DMS153 (cell line): ENCODE measurements at regions not wholly inside any gene's neighbourhood (a gene's known extent, or its start where the extent isn't known, plus 50 kb on each side); places are given as distances from the start of the nearest gene placed in this dataset.

Experiments
- DNase-seq: peaks from one replicate; lab custom pipeline; 2025; lab: John Stamatoyannopoulos, UW

DNA sequence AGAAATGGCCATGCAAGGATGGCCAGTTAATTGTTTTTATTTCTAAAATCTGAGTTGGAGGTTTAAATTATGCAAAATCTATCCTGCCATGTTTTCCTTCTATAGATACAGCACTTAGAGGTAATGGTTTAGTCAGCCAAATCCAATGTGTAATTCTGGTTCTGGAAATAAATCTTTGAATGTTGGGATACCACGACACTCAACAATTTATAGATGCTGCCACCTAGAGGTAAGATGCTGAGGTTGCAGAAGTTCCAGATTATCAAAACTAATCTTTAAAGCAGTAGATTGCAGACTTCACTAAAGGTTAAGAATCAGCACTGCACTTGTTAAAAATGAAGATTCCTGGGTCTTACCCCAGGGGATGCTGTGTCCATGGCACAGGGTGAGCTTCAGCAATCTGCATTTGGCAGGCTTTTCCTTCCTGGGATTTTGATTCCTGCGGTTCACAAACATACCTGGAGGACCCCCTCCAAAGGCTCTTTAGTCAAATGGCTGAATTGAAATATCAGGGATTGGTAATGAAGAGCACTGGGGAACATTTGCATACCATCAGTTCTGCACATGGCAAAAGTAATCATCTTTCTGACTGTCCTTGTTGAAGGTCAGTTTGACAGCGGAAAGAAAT, 53.4 kb upstream of the ANO4 start:
- no peak for DNase-seq

DNA sequence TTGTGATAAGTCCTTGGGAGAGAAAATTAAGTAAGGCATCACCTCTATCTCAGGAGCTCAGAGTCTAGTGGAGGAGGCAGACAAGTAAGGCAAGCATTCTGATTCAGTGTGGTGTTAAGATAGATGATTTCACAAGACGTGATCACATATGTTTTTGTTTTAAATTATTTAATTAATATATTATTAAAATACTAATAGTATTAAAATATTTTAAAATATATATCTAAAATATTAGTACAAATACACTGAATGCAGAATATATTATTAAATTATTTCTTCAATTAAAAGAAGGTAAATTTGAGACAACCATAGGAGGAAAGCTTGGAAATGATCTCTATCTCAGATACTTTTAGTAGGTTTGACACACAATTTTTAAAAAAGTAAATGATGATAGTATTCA, 51.5 kb upstream of the ANO4 start:
- no peak for DNase-seq
